Thyroid gland (tissue), 4 donors: ENCODE measurements at regions not wholly inside any gene's neighbourhood (a gene's known extent, or its start where the extent isn't known, plus 50 kb on each side); places are given as distances from the start of the nearest gene placed in this dataset.

ENCODE experiments used
- CTCF ChIP-seq, 6 experiments: fragments of 200-600 bp in 3 of 6; fragments of 450-650 bp in 3 of 6; sonication (generic) in 3 of 6; IDR thresholded peaks; one replicate each; pipeline ENCODE4 v1.5.1; 2016 to 2019; ENCODE audit warnings: antibody characterized with exemption in 6 of 6, mild to moderate bottlenecking in 2 of 6, inconsistent platforms in 1 of 6, moderate library complexity in 1 of 6
- POLR2A ChIP-seq, 2 donors: fragments of 450-650 bp; IDR thresholded peaks; one replicate each; pipeline ENCODE4 v1.6.1; 2017; ENCODE audit warnings: antibody characterized with exemption in 2 of 2, mild to moderate bottlenecking in 2 of 2, moderate library complexity in 1 of 2

- TF ChIP-seq CTCF (IDR thresholded peaks at IDR 0.05) (no peak), POLR2A (IDR thresholded peaks at IDR 0.05) (no peak)
Measured at GRCh38 chr15:94122516-94122915, 108.8 kb upstream of the MCTP2 start.
